Spleen (tissue), 11 donors: ENCODE measurements at regions not wholly inside any gene's neighbourhood (a gene's known extent, or its start where the extent isn't known, plus 50 kb on each side); places are given as distances from the start of the nearest gene placed in this dataset.

Experiments
- DNase-seq: peaks from one replicate; pipeline ENCODE4 v3.0.0-alpha.2; 2020
- H3K27ac ChIP-seq, 8 donors: fragments of 200-600 bp; sonication (generic) in 7 of 8; 1 replicate in 4 of 8; 2 replicates in 4 of 8; pipeline versions ENCODE4 v1.5.0 to v1.8.0; 2016 to 2021; ENCODE audit warnings: inconsistent platforms in 4 of 8, mild to moderate bottlenecking in 4 of 8, moderate library complexity in 1 of 8
- H3K27me3 ChIP-seq, 7 donors: fragments of 200-600 bp; sonication (generic) in 6 of 7; replicated peaks in 1 of 7; 1 replicate in 4 of 7; 2 replicates in 3 of 7; pipeline versions ENCODE4 v1.5.0 to v1.8.0; 2016 to 2021; ENCODE audit warnings: inconsistent platforms in 3 of 7, mild to moderate bottlenecking in 1 of 7
- H3K36me3 ChIP-seq, 6 donors: fragments of 200-600 bp; sonication (generic) in 5 of 6; 1 replicate in 4 of 6; 2 replicates in 2 of 6; pipeline versions ENCODE4 v1.5.0 to v1.8.0; 2016 to 2021; ENCODE audit warnings: inconsistent platforms in 2 of 6
- H3K4me1 ChIP-seq, 6 donors: fragments of 200-600 bp; sonication (generic) in 5 of 6; 1 replicate in 3 of 6; 2 replicates in 3 of 6; pipeline versions ENCODE4 v1.5.0 to v1.8.0; 2016 to 2021; ENCODE audit warnings: inconsistent platforms in 3 of 6
- H3K4me3 ChIP-seq, 8 donors: fragments of 200-600 bp; sonication (generic) in 7 of 8; 1 replicate in 4 of 8; 2 replicates in 4 of 8; pipeline versions ENCODE4 v1.5.0 to v1.8.0; 2016 to 2021; ENCODE audit warnings: inconsistent platforms in 4 of 8, mild to moderate bottlenecking in 4 of 8, moderate library complexity in 2 of 8
- H3K9me3 ChIP-seq, 8 donors: fragments of 200-600 bp; sonication (generic) in 7 of 8; 1 replicate in 4 of 8; 2 replicates in 4 of 8; pipeline versions ENCODE4 v1.5.0 to v1.8.0; 2016 to 2021; ENCODE audit warnings: inconsistent platforms in 4 of 8
- CTCF ChIP-seq, 11 experiments: fragments of 200-600 bp in 7 of 11; fragments of 450-650 bp in 4 of 11; sonication (generic) in 4 of 11; IDR thresholded peaks in 8 of 11; conservative IDR thresholded peaks in 3 of 11; 1 replicate in 7 of 11; 2 replicates in 4 of 11; pipeline versions ENCODE4 v1.4.0 to v1.8.0; 2016 to 2021; ENCODE audit warnings: antibody characterized with exemption in 11 of 11, inconsistent platforms in 4 of 11, mild to moderate bottlenecking in 1 of 11
- POLR2A ChIP-seq, 3 donors: fragments of 450-650 bp; IDR thresholded peaks; one replicate each; pipeline ENCODE4 v1.5.1; 2017; ENCODE audit warnings: antibody characterized with exemption in 3 of 3, mild to moderate bottlenecking in 1 of 3
- POLR2AphosphoS5 ChIP-seq, 3 donors: sonication (generic); formaldehyde crosslinking; IDR thresholded peaks; one replicate each; pipeline ENCODE4 v1.5.1; 2017; ENCODE audit warnings: antibody characterized with exemption in 3 of 3
- WGBS, 5 donors: extraction: QIAGEN DNeasy Blood & Tissue Kit in 3 of 5; methylation state at CpG; one replicate each; pipeline versions ENCODE4 v1.1.5 to v1.1.7; 2013 to 2018; 5-methylcytosine and 5-hydroxymethylcytosine counted together
- intact Hi-C: fragments of 100-400 bp; cut with DNase I; formaldehyde crosslinking; loops from one replicate; pipeline ENCODE4 v1.15.0; 2023; ENCODE audit warnings: low total_unique reads
- donor health status: healthy with polysubstance abuse.
- donor health status: DM: no; HTN: no; CAD: no; lungs with moderate emphysema.
- donor health status: DM: no; HTN: no; CAD: no.
- donor health status: Bipolar disorder and iron deficiency.
- donor health status: healthy.
- donor health status: DM: no; HTN: no; CAD: no.
- donor health status: DM: yes; HTN: yes; CAD: no.

- DNase-seq, result peak; percentile 30
- Histone ChIP-seq H3K4me1 (no peaks in the 10 kb centered on the region), H3K36me3 (no peaks in the 10 kb centered on the region), H3K27me3 (peaks cover 0 to 13% (median 0%) of the 10 kb centered on the region in 7 donors), H3K9me3 (no peaks in the 10 kb centered on the region), H3K4me3 (no peak overlapping the region), H3K27ac (no peak overlapping the region)
- 78 to 93% (median 82%) methylated on average over 4 of the region's 4 CpGs for WGBS, 5 donors
- TF ChIP-seq CTCF (IDR thresholded peaks at IDR 0.05 in 8 of 11, conservative IDR thresholded peaks at IDR 0.05 in 3 of 11), result no peak
- no peak for TF ChIP-seq POLR2A (IDR thresholded peaks at IDR 0.05)
- no peak for TF ChIP-seq POLR2AphosphoS5 (IDR thresholded peaks at IDR 0.05)
- intact Hi-C loops, result no loop called here
Observed at GRCh38 chr3:197368821-197369220, 70.4 kb upstream of the DLG1 start.

DNA sequence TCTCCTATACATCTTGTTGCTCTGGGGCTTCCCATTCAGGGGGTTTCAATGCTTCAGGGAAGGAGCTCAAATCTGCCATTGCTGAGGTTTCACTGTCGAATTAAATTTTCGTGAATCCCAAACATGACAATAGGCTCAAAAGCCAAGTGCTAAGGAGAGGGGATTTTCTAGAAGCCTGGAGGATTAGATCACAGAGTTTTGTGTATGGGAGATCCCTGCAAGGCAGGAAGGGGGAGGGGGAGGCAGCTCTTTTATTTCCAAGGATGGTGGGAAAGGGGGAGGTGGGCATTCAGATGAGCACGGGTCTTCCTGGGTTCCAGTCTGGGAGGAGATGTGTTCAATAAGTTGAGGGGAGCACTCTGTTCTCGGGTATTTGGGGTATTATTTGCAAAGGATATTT, 69.9 kb upstream of the DLG1 start:
- H3K4me3 ChIP-seq, result no peak overlapping the region
- no peaks in the 10 kb centered on the region for H3K9me3 ChIP-seq
- no peaks in the 10 kb centered on the region for H3K4me1 ChIP-seq
- DNase-seq, result no peak
- WGBS, 5 donors, result 52 to 65% (median 62%) methylated on average over 4 of the region's 4 CpGs
- TF ChIP-seq CTCF (IDR thresholded peaks at IDR 0.05 in 8 of 11, conservative IDR thresholded peaks at IDR 0.05 in 3 of 11) (no peak), POLR2AphosphoS5 (IDR thresholded peaks at IDR 0.05) (no peak), POLR2A (IDR thresholded peaks at IDR 0.05) (no peak)
- intact Hi-C loops, result no loop called here
- H3K27ac ChIP-seq, result no peak overlapping the region
- no peaks in the 10 kb centered on the region for H3K36me3 ChIP-seq
- peaks cover 0 to 13% (median 0%) of the 10 kb centered on the region in 7 donors for H3K27me3 ChIP-seq

DNA sequence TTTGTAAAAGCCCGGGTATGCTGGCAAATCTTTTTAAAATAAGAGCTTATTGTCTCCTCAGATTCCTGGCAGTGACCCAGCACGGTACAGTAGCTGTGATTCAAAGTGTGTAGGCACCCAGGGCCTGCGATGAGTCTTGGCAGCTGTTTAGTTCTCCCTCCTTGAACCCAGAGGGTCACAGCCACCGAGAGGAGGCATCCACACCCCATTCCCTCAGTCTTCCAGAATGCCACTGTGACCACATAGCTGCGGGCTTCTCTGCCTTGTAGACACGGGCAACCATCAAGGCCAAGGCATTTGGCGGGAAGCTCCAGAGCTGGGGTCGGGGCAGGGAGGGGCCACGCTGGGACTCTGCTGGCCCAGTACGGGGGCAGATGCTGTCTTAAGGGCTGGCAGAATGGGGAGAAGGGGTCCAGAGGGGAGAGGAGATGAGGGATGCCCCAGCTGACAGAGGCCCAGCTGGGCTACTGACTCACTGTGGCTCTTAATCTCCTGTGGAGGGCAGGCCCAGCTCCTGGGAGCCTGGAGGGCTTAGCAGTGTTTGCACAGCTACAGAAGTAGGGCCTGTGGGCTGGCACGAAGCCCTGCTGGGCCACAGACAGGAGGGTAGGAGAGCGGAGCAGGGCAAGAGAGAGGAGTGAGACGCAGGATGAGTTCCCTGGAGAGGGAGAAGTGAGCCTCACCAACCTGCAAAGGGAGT, 68.8 kb upstream of the DLG1 start:
- Histone ChIP-seq H3K27me3 (peaks cover 0 to 13% (median 0%) of the 10 kb centered on the region in 7 donors), H3K4me3 (no peak overlapping the region), H3K27ac (no peak overlapping the region), H3K4me1 (no peaks in the 10 kb centered on the region), H3K36me3 (no peaks in the 10 kb centered on the region), H3K9me3 (no peaks in the 10 kb centered on the region)
- TF ChIP-seq POLR2A (IDR thresholded peaks at IDR 0.05) (no peak), CTCF (IDR thresholded peaks at IDR 0.05 in 8 of 11, conservative IDR thresholded peaks at IDR 0.05 in 3 of 11) (no peak), POLR2AphosphoS5 (IDR thresholded peaks at IDR 0.05) (no peak)
- peak; percentile 58 for DNase-seq
- intact Hi-C loops, result no loop called here
- 78 to 89% (median 88%) methylated on average over 13 of the region's 13 CpGs for WGBS, 5 donors

- Histone ChIP-seq H3K36me3 (no peaks in the 10 kb centered on the region), H3K4me3 (no peak overlapping the region), H3K27ac (no peak overlapping the region), H3K27me3 (peaks cover 0 to 13% (median 0%) of the 10 kb centered on the region in 7 donors), H3K9me3 (no peaks in the 10 kb centered on the region), H3K4me1 (no peaks in the 10 kb centered on the region)
- intact Hi-C loops, result no loop called here
- peak; percentile 45 for DNase-seq
- no peak for TF ChIP-seq POLR2A (IDR thresholded peaks at IDR 0.05)
- TF ChIP-seq POLR2AphosphoS5 (IDR thresholded peaks at IDR 0.05), result no peak
- TF ChIP-seq CTCF (IDR thresholded peaks at IDR 0.05 in 8 of 11, conservative IDR thresholded peaks at IDR 0.05 in 3 of 11), result no peak
- 78 to 92% (median 87%) methylated on average over 13 of the region's 13 CpGs for WGBS, 5 donors
Observed at GRCh38 chr3:197366301-197367044, 68.1 kb upstream of the DLG1 start.
